Activated CD8-positive, alpha-beta T cell treated with anti-CD3 and anti-CD28 coated beads, Interleukin-2, amount 10 ng/mL, durations not matched to agents 7 days and 5 days (primary cell): ENCODE measurements at regions not wholly inside any gene's neighbourhood (a gene's known extent, or its start where the extent isn't known, plus 50 kb on each side); places are given as distances from the start of the nearest gene placed in this dataset.
"Not testable (repeated sequence)": the region's sequence is repeated elsewhere in the genome, so short reads cannot be mapped to it uniquely, and the experiment has no call there.

Experiments
- ATAC-seq: fragments of 150-1000 bp; cut with Tn5 transposase; one replicate; pipeline ENCODE4 v1.10.0; 2021; ENCODE audit warnings: moderate library complexity
- CTCF ChIA-PET: fragments of 350-600 bp; sonication (Branson Sonifier 250); formaldehyde crosslinking; loops from one replicate; lab custom pipeline; 2021; ENCODE audit warnings: antibody characterized with exemption; lab: Charles Lee
- POLR2A ChIA-PET: fragments of 350-600 bp; sonication (Branson Sonifier 250); formaldehyde crosslinking; loops from one replicate; lab custom pipeline; 2021; ENCODE audit warnings: antibody characterized with exemption; lab: Charles Lee
- DNase-seq: peaks from one replicate; pipeline ENCODE4 v3.0.0-alpha.2; 2020
- H3K27ac Mint-ChIP-seq: one replicate; pipeline ENCODE4 v1.8.0; 2021; ENCODE audit warnings: mild to moderate bottlenecking, mixed read lengths
- H3K27me3 Mint-ChIP-seq: one replicate; pipeline ENCODE4 v1.8.0; 2021; ENCODE audit warnings: low read depth, mixed read lengths
- H3K36me3 Mint-ChIP-seq: one replicate; pipeline ENCODE4 v1.8.0; 2021; ENCODE audit warnings: low read depth, mixed read lengths
- H3K4me1 Mint-ChIP-seq: one replicate; pipeline ENCODE4 v1.8.0; 2021; ENCODE audit warnings: low read depth, mixed read lengths
- H3K4me3 Mint-ChIP-seq: one replicate; pipeline ENCODE4 v1.8.0; 2021; ENCODE audit warnings: mild to moderate bottlenecking, mixed read lengths
- H3K9me3 Mint-ChIP-seq: one replicate; pipeline ENCODE4 v1.8.0; 2022; ENCODE audit warnings: mixed read lengths; ENCODE audit not compliant: insufficient read depth

DNA sequence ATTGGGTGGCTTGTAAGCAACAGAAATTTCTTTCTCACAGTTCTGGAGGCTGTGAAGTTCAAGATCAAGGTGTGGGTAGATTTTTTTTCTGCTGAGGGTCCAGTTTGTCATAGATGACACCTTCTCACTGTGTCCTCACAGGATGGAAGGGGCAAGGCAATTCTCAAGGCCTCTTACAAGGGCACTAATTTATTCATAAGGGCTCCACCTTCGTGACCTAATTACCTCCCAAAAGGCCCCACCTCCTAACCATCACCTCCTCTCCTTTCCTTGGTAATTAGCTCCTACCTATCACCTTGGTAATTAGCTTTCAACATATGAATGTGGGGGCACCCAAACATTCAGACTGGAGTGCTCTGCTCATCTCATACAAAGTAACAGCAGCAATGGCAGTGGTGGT, 92.3 kb upstream of the CD44 start:
- Mint-ChIP-seq H3K27me3 (no peaks in the 10 kb centered on the region), H3K9me3 (peaks cover 15% of the 10 kb centered on the region), H3K27ac (peak overlapping the region; percentile 95), H3K36me3 (peaks cover 46% of the 10 kb centered on the region), H3K4me3 (no peak overlapping the region), H3K4me1 (peaks cover 77% of the 10 kb centered on the region)
- ChIA-PET POLR2A (interaction anchor here (0.9 to 1.8 kb wide), 11 partner anchors 20 to 116 kb away, joined by 3 to 14 read pairs (median 3); partner anchors contain the start of gene CD44), CTCF (interaction anchor here (0.9 to 1.6 kb wide), 12 partner anchors 17 to 120 kb away, joined by 3 to 6 read pairs (median 3); no protein-coding TSS in a partner anchor)
- no peak for DNase-seq
- peak; percentile 3 for ATAC-seq

DNA sequence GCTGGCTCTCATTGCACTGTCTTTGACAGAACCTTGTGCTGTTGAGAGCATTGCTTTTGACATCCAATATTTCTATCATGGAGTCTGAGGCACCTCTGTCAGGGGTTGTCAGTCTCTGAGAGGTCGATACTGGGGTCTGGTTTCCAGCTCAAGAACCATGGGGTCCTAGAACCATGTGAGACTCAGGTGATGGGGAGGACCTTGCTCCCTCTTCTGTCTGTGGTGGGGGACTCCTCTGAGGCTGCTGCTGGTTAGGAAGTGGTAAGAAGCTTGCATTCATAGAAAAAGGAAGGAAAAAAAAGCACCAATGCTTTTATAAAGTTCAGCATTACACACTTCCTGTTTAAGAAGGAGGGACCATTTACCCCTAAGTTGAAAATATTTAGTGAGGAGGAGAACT, 91.8 kb upstream of the CD44 start:
- H3K36me3 Mint-ChIP-seq = peaks cover 50% of the 10 kb centered on the region
- H3K27me3 Mint-ChIP-seq = no peaks in the 10 kb centered on the region
- ATAC-seq (peak; percentile 63), DNase-seq (peak; percentile 72)
- peaks cover 80% of the 10 kb centered on the region for H3K4me1 Mint-ChIP-seq
- ChIA-PET CTCF (interaction anchor here (0.8 to 1.6 kb wide), 15 partner anchors 9 to 258 kb away, joined by 3 to 6 read pairs (median 3); no protein-coding TSS in a partner anchor), POLR2A (interaction anchor here (0.9 to 1.8 kb wide), 11 partner anchors 11 to 115 kb away, joined by 3 to 14 read pairs (median 3); partner anchors contain the start of gene CD44)
- H3K27ac Mint-ChIP-seq = peak overlapping the region; percentile 95
- H3K9me3 Mint-ChIP-seq = peaks cover 18% of the 10 kb centered on the region
- H3K4me3 Mint-ChIP-seq = peak overlapping the region; percentile 51

- Mint-ChIP-seq H3K4me3 (peak overlapping the region; percentile 51), H3K9me3 (peaks cover 23% of the 10 kb centered on the region), H3K4me1 (peaks cover 76% of the 10 kb centered on the region), H3K27ac (peak overlapping the region; percentile 95), H3K27me3 (no peaks in the 10 kb centered on the region), H3K36me3 (peaks cover 55% of the 10 kb centered on the region)
- DNase-seq (no peak), ATAC-seq (no peak)
- ChIA-PET CTCF (interaction anchor here (0.8 to 1.6 kb wide), 14 partner anchors 9 to 258 kb away, joined by 3 to 6 read pairs (median 3); no protein-coding TSS in a partner anchor), POLR2A (interaction anchor here (0.9 to 1.8 kb wide), 10 partner anchors 10 to 115 kb away, joined by 3 to 14 read pairs (median 4); partner anchors contain the start of gene CD44)
Observed at GRCh38 chr11:35047769-35048168, 91.2 kb upstream of the CD44 start.

GRCh38 chr11:35048346-35048745, 90.6 kb upstream of the CD44 start:
- ChIA-PET CTCF (interaction anchor here (1.5 kb wide), 1 partner anchor 122 kb away, joined by 4 read pairs; no protein-coding TSS in a partner anchor), POLR2A (interaction anchor here (1.2 to 1.7 kb wide), 2 partner anchors 9 to 30 kb away, joined by 4 to 6 read pairs; no protein-coding TSS in a partner anchor)
- H3K27ac Mint-ChIP-seq = peak overlapping the region; percentile 95
- DNase-seq, H3K4me3 Mint-ChIP-seq, ATAC-seq, H3K27me3 Mint-ChIP-seq: not testable (repeated sequence)
- H3K36me3 Mint-ChIP-seq = peaks cover 57% of the 10 kb centered on the region
- peaks cover 74% of the 10 kb centered on the region for H3K4me1 Mint-ChIP-seq
- peaks cover 28% of the 10 kb centered on the region for H3K9me3 Mint-ChIP-seq

- ChIA-PET POLR2A (interaction anchor here (0.5 to 2.0 kb wide), 9 partner anchors 9 to 110 kb away, joined by 3 to 6 read pairs (median 3); partner anchors contain the start of gene CD44), CTCF (interaction anchor here (1.0 to 1.8 kb wide), 7 partner anchors 9 to 188 kb away, joined by 3 to 7 read pairs (median 4); no protein-coding TSS in a partner anchor)
- Mint-ChIP-seq H3K9me3 (peaks cover 28% of the 10 kb centered on the region), H3K27ac (peak overlapping the region; percentile 88), H3K36me3 (peaks cover 53% of the 10 kb centered on the region), H3K27me3 (no peaks in the 10 kb centered on the region), H3K4me1 (peaks cover 68% of the 10 kb centered on the region), H3K4me3 (peak overlapping the region; percentile 61)
- DNase-seq (no peak), ATAC-seq (no peak)
Observed at GRCh38 chr11:35049859-35050531, 89.0 kb upstream of the CD44 start.

GRCh38 chr11:35050541-35050995, 88.4 kb upstream of the CD44 start:
- no peak for ATAC-seq

DNA sequence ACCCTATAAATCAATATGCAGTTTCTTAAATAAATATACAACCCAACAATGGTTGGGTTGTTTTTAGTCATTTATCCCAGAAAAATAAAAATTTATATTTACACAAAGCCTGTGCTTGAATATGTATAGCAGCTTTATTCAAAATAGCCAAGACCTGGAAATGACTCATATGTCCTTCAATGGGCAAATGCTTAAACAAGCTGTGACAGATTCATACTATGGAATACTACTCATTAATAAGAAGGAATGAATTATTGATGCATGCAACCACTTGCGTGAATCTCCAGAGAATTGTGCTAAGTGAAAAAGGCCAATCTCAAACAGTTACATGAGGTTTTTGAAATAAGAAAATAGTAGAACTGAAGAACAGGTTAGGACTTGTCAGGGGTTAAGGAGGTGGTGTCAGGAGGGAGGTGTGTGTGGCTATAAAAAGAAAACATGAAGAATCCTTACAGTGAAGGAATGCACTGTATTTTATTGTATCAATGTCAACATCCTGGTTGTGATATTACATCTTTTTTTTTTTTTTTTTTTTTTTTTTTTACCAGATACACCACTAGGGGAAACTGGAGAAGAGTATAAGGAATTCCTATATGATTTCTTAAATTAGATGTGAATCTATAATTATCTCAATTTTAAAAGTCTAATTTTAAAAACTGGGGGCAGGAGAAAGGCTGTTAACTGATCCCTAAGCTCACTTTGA, 82.4 kb upstream of the CD44 start:
- ATAC-seq (no peak), DNase-seq (no peak)
- ChIA-PET POLR2A (no interaction called here), CTCF (interaction anchor here (1.1 to 1.8 kb wide), 2 partner anchors 9 kb away, joined by 3 to 6 read pairs; no protein-coding TSS in a partner anchor)
- H3K36me3 Mint-ChIP-seq = peaks cover 44% of the 10 kb centered on the region
- H3K4me3 Mint-ChIP-seq = no peak overlapping the region
- peaks cover 27% of the 10 kb centered on the region for H3K9me3 Mint-ChIP-seq
- no peaks in the 10 kb centered on the region for H3K27me3 Mint-ChIP-seq
- H3K4me1 Mint-ChIP-seq = peaks cover 46% of the 10 kb centered on the region
- H3K27ac Mint-ChIP-seq = no peak overlapping the region

More at GRCh38 chr11:35050541-35050995, 88.4 kb upstream of the CD44 start:
- Mint-ChIP-seq H3K27me3 (no peaks in the 10 kb centered on the region), H3K9me3 (peaks cover 29% of the 10 kb centered on the region), H3K36me3 (peaks cover 55% of the 10 kb centered on the region), H3K27ac (peak overlapping the region; percentile 88), H3K4me3 (peak overlapping the region; percentile 61), H3K4me1 (peaks cover 62% of the 10 kb centered on the region)
- ChIA-PET CTCF (interaction anchor here (1.0 to 1.8 kb wide), 9 partner anchors 9 to 185 kb away, joined by 3 to 7 read pairs (median 4); no protein-coding TSS in a partner anchor), POLR2A (interaction anchor here (0.5 to 2.0 kb wide), 10 partner anchors 10 to 109 kb away, joined by 3 to 6 read pairs (median 3); partner anchors contain the start of gene CD44)
- DNase-seq = no peak

DNA sequence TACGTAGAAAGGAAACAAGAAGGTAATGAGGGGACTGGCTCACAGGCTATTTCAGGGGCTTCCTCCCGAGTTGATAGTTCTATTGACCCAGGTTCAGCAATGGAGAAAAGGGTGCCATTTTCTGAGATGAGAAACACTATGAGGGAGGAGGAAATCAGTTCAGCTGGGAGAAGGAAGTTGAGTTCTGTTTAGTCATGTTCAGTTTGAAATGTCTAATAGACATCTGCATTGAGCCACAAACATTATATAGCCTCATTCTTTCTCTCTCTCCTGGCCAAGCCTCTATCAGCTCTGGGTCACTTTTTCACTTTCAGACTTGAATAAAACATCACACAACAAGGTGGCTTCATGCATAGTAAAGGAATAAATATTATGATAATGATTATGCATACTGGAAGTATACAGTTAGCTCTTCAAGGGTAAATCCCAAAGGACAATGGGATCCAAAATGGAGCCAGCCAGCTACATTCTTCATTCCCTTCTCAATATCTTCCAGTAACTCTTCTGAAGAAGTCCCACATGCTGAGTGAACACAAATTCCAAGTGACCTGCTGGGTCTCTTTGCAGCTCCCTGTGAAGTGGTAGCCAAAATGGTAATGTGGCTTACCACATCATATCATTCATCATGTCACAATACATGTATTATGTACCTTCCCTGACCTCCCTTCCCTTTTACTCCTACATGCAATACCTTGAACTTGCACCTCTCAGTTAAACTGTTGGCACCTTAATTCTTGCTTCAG, 80.9 kb upstream of the CD44 start:
- Mint-ChIP-seq H3K27ac (peak overlapping the region; percentile 37), H3K9me3 (peaks cover 15% of the 10 kb centered on the region), H3K27me3 (no peaks in the 10 kb centered on the region), H3K4me3 (no peak overlapping the region), H3K36me3 (peaks cover 31% of the 10 kb centered on the region), H3K4me1 (peaks cover 41% of the 10 kb centered on the region)
- ChIA-PET POLR2A (interaction anchor here (0.8 to 1.5 kb wide), 4 partner anchors 10 to 81 kb away, joined by 3 to 6 read pairs (median 4); partner anchors contain the start of gene CD44), CTCF (interaction anchor here (1.3 to 2.1 kb wide), 4 partner anchors 11 to 101 kb away, joined by 3 to 7 read pairs (median 4); no protein-coding TSS in a partner anchor)
- ATAC-seq (peak; percentile 53), DNase-seq (no peak)

- DNase-seq (no peak), ATAC-seq (peak; percentile 43)
- H3K4me3 Mint-ChIP-seq = no peak overlapping the region
- ChIA-PET CTCF (interaction anchor here (1.3 to 2.1 kb wide), 5 partner anchors 11 to 101 kb away, joined by 3 to 7 read pairs (median 5); no protein-coding TSS in a partner anchor), POLR2A (interaction anchor here (1.1 to 1.5 kb wide), 3 partner anchors 19 to 80 kb away, joined by 3 to 6 read pairs (median 4); partner anchors contain the start of gene CD44)
- H3K9me3 Mint-ChIP-seq = peaks cover 14% of the 10 kb centered on the region
- H3K4me1 Mint-ChIP-seq = peaks cover 41% of the 10 kb centered on the region
- peaks cover 31% of the 10 kb centered on the region for H3K36me3 Mint-ChIP-seq
- H3K27ac Mint-ChIP-seq = peak overlapping the region; percentile 91
- no peaks in the 10 kb centered on the region for H3K27me3 Mint-ChIP-seq
Observed at GRCh38 chr11:35058669-35059434, 80.1 kb upstream of the CD44 start.
